HL-60 (cell line): ENCODE measurements at regions not wholly inside any gene's neighbourhood (a gene's known extent, or its start where the extent isn't known, plus 50 kb on each side); places are given as distances from the start of the nearest gene placed in this dataset.

Experiments
- DNase-seq, 2 experiments: peaks; one replicate each; pipeline ENCODE4 v3.0.0-alpha.2; 2010 to 2020; ENCODE audit warnings: low read depth in 1 of 2, low spot score in 1 of 2
- H3K27ac ChIP-seq: fragments of 250-450 bp; sonication (Bioruptor Pico); replicated peaks from 2 replicates; pipeline ENCODE4 v1.5.1; 2020; ENCODE audit warnings: mild to moderate bottlenecking, moderate library complexity
- H3K27me3 ChIP-seq: fragments of 250-450 bp; sonication (Bioruptor Pico); 2 replicates; pipeline ENCODE4 v1.5.1; 2021; ENCODE audit warnings: mild to moderate bottlenecking, moderate library complexity; ENCODE audit not compliant: insufficient read depth, poor library complexity, severe bottlenecking
- H3K4me3 ChIP-seq: replicated peaks from 2 replicates; pipeline ENCODE4 v1.5.1; 2011; ENCODE audit warnings: mild to moderate bottlenecking, control low read depth, low read length; ENCODE audit not compliant: insufficient read depth
- CTCF ChIP-seq: IDR thresholded peaks from one replicate; pipeline ENCODE4 v1.5.1; 2011; ENCODE audit warnings: low read length, control low read depth, inconsistent platforms; ENCODE audit not compliant: insufficient read depth
- GABPA ChIP-seq: IDR thresholded peaks from 2 replicates; pipeline ENCODE4 v1.6.1; 2012; ENCODE audit warnings: low read depth
- POLR2AphosphoS5 ChIP-seq: IDR thresholded peaks from 2 replicates; pipeline ENCODE4 v1.6.1; 2012; ENCODE audit warnings: low read depth
- REST ChIP-seq: IDR thresholded peaks from 2 replicates; pipeline ENCODE4 v1.6.1; 2012; ENCODE audit warnings: low read depth; ENCODE audit not compliant: insufficient replicate concordance
- SPI1 ChIP-seq: IDR thresholded peaks from 2 replicates; pipeline ENCODE4 v1.6.1; 2012; ENCODE audit warnings: low read depth, mild to moderate bottlenecking, borderline replicate concordance

DNA sequence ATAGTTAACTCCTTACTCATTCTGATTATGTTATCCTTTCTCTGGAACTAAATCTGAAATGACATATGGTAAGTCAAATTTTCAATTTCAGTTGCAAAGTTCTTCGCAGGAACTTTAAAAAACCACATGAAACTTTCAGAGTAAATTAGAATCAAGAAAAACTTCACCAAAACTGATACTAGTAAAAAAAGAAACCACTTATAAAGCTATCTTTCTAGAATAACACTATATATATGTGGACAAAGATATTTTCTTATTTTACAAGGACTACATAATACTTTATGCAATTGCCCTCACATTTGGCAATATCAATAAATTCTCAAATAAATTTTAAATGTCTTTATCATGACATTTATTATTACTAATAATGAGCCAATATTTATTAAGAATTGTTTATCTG lies 1847.1 kb upstream of the NUDT12 start:
- TF ChIP-seq GABPA (no peak), CTCF (no peak), POLR2AphosphoS5 (no peak), REST (no peak), SPI1 (no peak)
- Histone ChIP-seq H3K27me3 (no peaks in the 10 kb centered on the region), H3K27ac (no peak overlapping the region), H3K4me3 (no peak overlapping the region)
- no peak for DNase-seq

- H3K4me3 ChIP-seq = no peak overlapping the region
- no peak overlapping the region for H3K27ac ChIP-seq
- DNase-seq = no peak
- no peak for TF ChIP-seq GABPA
- TF ChIP-seq SPI1 = no peak
- no peak for TF ChIP-seq CTCF
- TF ChIP-seq POLR2AphosphoS5 = no peak
- TF ChIP-seq REST = no peak
- no peaks in the 10 kb centered on the region for H3K27me3 ChIP-seq
These were observed 1844.6 kb upstream of the NUDT12 start for GRCh38 chr5:105407200-105407599.

- H3K27me3 ChIP-seq = no peaks in the 10 kb centered on the region
- TF ChIP-seq REST = no peak
- TF ChIP-seq SPI1 = no peak
- H3K27ac ChIP-seq = no peak overlapping the region
- DNase-seq = no peak
- H3K4me3 ChIP-seq = no peak overlapping the region
These were observed 1835.2 kb upstream of the NUDT12 start for GRCh38 chr5:105397749-105398148.

- no peak for DNase-seq
- Histone ChIP-seq H3K4me3 (no peak overlapping the region), H3K27ac (no peak overlapping the region), H3K27me3 (no peaks in the 10 kb centered on the region)
- TF ChIP-seq SPI1 (no peak), CTCF (no peak), POLR2AphosphoS5 (no peak), REST (no peak), GABPA (no peak)
These were observed 1830.1 kb upstream of the NUDT12 start for GRCh38 chr5:105392710-105393149.
